Skeletal muscle satellite cell (primary cell): ENCODE measurements at regions not wholly inside any gene's neighbourhood (a gene's known extent, or its start where the extent isn't known, plus 50 kb on each side); places are given as distances from the start of the nearest gene placed in this dataset.

ENCODE experiments used
- H3K27me3 ChIP-seq: 2 replicates; pipeline ENCODE4 v1.7.0; 2013; ENCODE audit warnings: low read length; ENCODE audit not compliant: control insufficient read depth, insufficient read depth
- H3K36me3 ChIP-seq: 2 replicates; pipeline ENCODE4 v1.7.0; 2013; ENCODE audit warnings: mild to moderate bottlenecking, control low read depth, low read length; ENCODE audit not compliant: insufficient read depth
- H3K4me1 ChIP-seq: 2 replicates; pipeline ENCODE4 v1.7.0; 2013; ENCODE audit warnings: low read length; ENCODE audit not compliant: control insufficient read depth, insufficient read depth
- H3K4me2 ChIP-seq: 2 replicates; pipeline ENCODE4 v1.7.0; 2013; ENCODE audit warnings: mild to moderate bottlenecking, low read length
- H3K4me3 ChIP-seq: 2 replicates; pipeline ENCODE4 v1.7.0; 2013; ENCODE audit warnings: low read length
- H3K9ac ChIP-seq: 2 replicates; pipeline ENCODE4 v1.7.0; 2013; ENCODE audit warnings: mild to moderate bottlenecking, low read depth, low read length, moderate library complexity
- H3K9me3 ChIP-seq: replicated peaks from 2 replicates; pipeline ENCODE4 v1.7.0; 2013; ENCODE audit warnings: mild to moderate bottlenecking, control low read depth, low read length

GRCh38 chr9:78923966-78924659 is 627.2 kb downstream of the PSAT1 start:
- Histone ChIP-seq H3K27me3 (no peaks in the 10 kb centered on the region), H3K4me2 (no peak overlapping the region), H3K36me3 (no peaks in the 10 kb centered on the region), H3K9me3 (no peaks in the 10 kb centered on the region), H3K4me3 (no peak overlapping the region), H3K4me1 (peaks cover 22% of the 10 kb centered on the region), H3K9ac (no peak overlapping the region)

GRCh38 chr9:78927099-78927940 is 630.4 kb downstream of the PSAT1 start:
- no peak overlapping the region for H3K9ac ChIP-seq
- no peak overlapping the region for H3K4me3 ChIP-seq
- no peaks in the 10 kb centered on the region for H3K9me3 ChIP-seq
- H3K4me1 ChIP-seq = peaks cover under 1% of the 10 kb centered on the region
- H3K36me3 ChIP-seq = no peaks in the 10 kb centered on the region
- H3K4me2 ChIP-seq = no peak overlapping the region
- H3K27me3 ChIP-seq = no peaks in the 10 kb centered on the region

GRCh38 chr9:78928625-78929405 is 631.9 kb downstream of the PSAT1 start:
- no peak overlapping the region for H3K9ac ChIP-seq
- H3K9me3 ChIP-seq = no peaks in the 10 kb centered on the region
- no peaks in the 10 kb centered on the region for H3K36me3 ChIP-seq
- H3K4me3 ChIP-seq = no peak overlapping the region
- no peaks in the 10 kb centered on the region for H3K27me3 ChIP-seq
- H3K4me2 ChIP-seq = no peak overlapping the region
- peaks cover 14% of the 10 kb centered on the region for H3K4me1 ChIP-seq

- Histone ChIP-seq H3K4me1 (peaks cover 14% of the 10 kb centered on the region), H3K4me2 (no peak overlapping the region), H3K36me3 (no peaks in the 10 kb centered on the region), H3K9me3 (no peaks in the 10 kb centered on the region), H3K27me3 (no peaks in the 10 kb centered on the region), H3K9ac (no peak overlapping the region), H3K4me3 (no peak overlapping the region)
Measured at GRCh38 chr9:78930281-78930680, 633.4 kb downstream of the PSAT1 start.

GRCh38 chr9:78932849-78933627 is 636.1 kb downstream of the PSAT1 start:
- Histone ChIP-seq H3K4me1 (peaks cover 14% of the 10 kb centered on the region), H3K4me2 (no peak overlapping the region), H3K9me3 (no peaks in the 10 kb centered on the region), H3K27me3 (no peaks in the 10 kb centered on the region), H3K9ac (no peak overlapping the region), H3K36me3 (no peaks in the 10 kb centered on the region), H3K4me3 (no peak overlapping the region)

GRCh38 chr9:78934880-78935279 is 636.9 kb upstream of the TLE4 start:
- Histone ChIP-seq H3K9ac (no peak overlapping the region), H3K4me3 (no peak overlapping the region), H3K4me2 (no peak overlapping the region), H3K27me3 (no peaks in the 10 kb centered on the region), H3K36me3 (no peaks in the 10 kb centered on the region), H3K4me1 (peaks cover 14% of the 10 kb centered on the region), H3K9me3 (no peaks in the 10 kb centered on the region)

GRCh38 chr9:78938821-78939220 is 632.9 kb upstream of the TLE4 start:
- H3K27me3 ChIP-seq = no peaks in the 10 kb centered on the region
- H3K9me3 ChIP-seq = no peaks in the 10 kb centered on the region
- H3K9ac ChIP-seq = no peak overlapping the region
- no peaks in the 10 kb centered on the region for H3K4me1 ChIP-seq
- no peaks in the 10 kb centered on the region for H3K36me3 ChIP-seq
- no peak overlapping the region for H3K4me3 ChIP-seq
- no peak overlapping the region for H3K4me2 ChIP-seq

- no peaks in the 10 kb centered on the region for H3K9me3 ChIP-seq
- no peak overlapping the region for H3K4me2 ChIP-seq
- no peaks in the 10 kb centered on the region for H3K36me3 ChIP-seq
- H3K4me1 ChIP-seq = no peaks in the 10 kb centered on the region
- no peak overlapping the region for H3K4me3 ChIP-seq
- H3K27me3 ChIP-seq = no peaks in the 10 kb centered on the region
- no peak overlapping the region for H3K9ac ChIP-seq
Measured at GRCh38 chr9:78939311-78940065, 632.3 kb upstream of the TLE4 start.

GRCh38 chr9:78940121-78940855 is 631.5 kb upstream of the TLE4 start:
- no peaks in the 10 kb centered on the region for H3K36me3 ChIP-seq
- no peak overlapping the region for H3K4me2 ChIP-seq
- no peaks in the 10 kb centered on the region for H3K9me3 ChIP-seq
- H3K27me3 ChIP-seq = no peaks in the 10 kb centered on the region
- no peak overlapping the region for H3K9ac ChIP-seq
- no peaks in the 10 kb centered on the region for H3K4me1 ChIP-seq
- H3K4me3 ChIP-seq = no peak overlapping the region

- no peak overlapping the region for H3K9ac ChIP-seq
- H3K4me3 ChIP-seq = no peak overlapping the region
- H3K4me1 ChIP-seq = peaks cover 7% of the 10 kb centered on the region
- no peaks in the 10 kb centered on the region for H3K27me3 ChIP-seq
- H3K9me3 ChIP-seq = no peaks in the 10 kb centered on the region
- no peak overlapping the region for H3K4me2 ChIP-seq
- H3K36me3 ChIP-seq = no peaks in the 10 kb centered on the region
Measured at GRCh38 chr9:78954286-78954685, 617.5 kb upstream of the TLE4 start.
